ENCODE measurements at regions not wholly inside any gene's neighbourhood (a gene's known extent, or its start where the extent isn't known, plus 50 kb on each side); places are given as distances from the start of the nearest gene placed in this dataset.
"Not testable (repeated sequence)": the region's sequence is repeated elsewhere in the genome, so short reads cannot be mapped to it uniquely, and the experiment has no call there.

- DNase-seq (ENCODE audit: low spot score), result not testable (repeated sequence)
Observed at GRCh38 chr7:150046290-150047194, 172.8 kb downstream of the ATP6V0E2 start.

- not testable (repeated sequence) for DNase-seq (ENCODE audit: low spot score)
Observed at GRCh38 chr7:150047329-150047728, 173.6 kb downstream of the ATP6V0E2 start.

- DNase-seq (ENCODE audit: low spot score), result peak; percentile 16
Observed at GRCh38 chr7:150047772-150048171, 174.0 kb downstream of the ATP6V0E2 start.

GRCh38 chr7:150048244-150049011 is 174.7 kb downstream of the ATP6V0E2 start:
- not testable (repeated sequence) for DNase-seq (ENCODE audit: low spot score)

- not testable (repeated sequence) for DNase-seq (ENCODE audit: low spot score)
Observed at GRCh38 chr7:150049012-150049655, 175.4 kb downstream of the ATP6V0E2 start.

- not testable (repeated sequence) for DNase-seq (ENCODE audit: low spot score)
Observed at GRCh38 chr7:150053396-150053795, 179.6 kb downstream of the ATP6V0E2 start.

- not testable (repeated sequence) for DNase-seq (ENCODE audit: low spot score)
Observed at GRCh38 chr7:150054242-150054641, 180.5 kb downstream of the ATP6V0E2 start.

GRCh38 chr7:150060259-150061221 is 186.8 kb downstream of the ATP6V0E2 start:
- not testable (repeated sequence) for DNase-seq (ENCODE audit: low spot score)

- not testable (repeated sequence) for DNase-seq (ENCODE audit: low spot score)
Observed at GRCh38 chr7:150063195-150063594, 189.4 kb downstream of the ATP6V0E2 start.

- not testable (repeated sequence) for DNase-seq (ENCODE audit: low spot score)
Observed at GRCh38 chr7:150069555-150070313, 196.0 kb downstream of the ATP6V0E2 start.

GRCh38 chr7:150077543-150077942 is 203.8 kb downstream of the ATP6V0E2 start:
- DNase-seq (ENCODE audit: low spot score), result not testable (repeated sequence)

- DNase-seq (ENCODE audit: low spot score), result not testable (repeated sequence)
Observed at GRCh38 chr7:150081865-150082264, 208.1 kb downstream of the ATP6V0E2 start.

- DNase-seq (ENCODE audit: low spot score), result not testable (repeated sequence)
Observed at GRCh38 chr7:150084724-150085123, 211.0 kb downstream of the ATP6V0E2 start.

- not testable (repeated sequence) for DNase-seq (ENCODE audit: low spot score)
Observed at GRCh38 chr7:150087478-150087877, 213.7 kb downstream of the ATP6V0E2 start.

- DNase-seq (ENCODE audit: low spot score), result not testable (repeated sequence)
Observed at GRCh38 chr7:150089139-150089538, 215.4 kb downstream of the ATP6V0E2 start.

GRCh38 chr7:150090776-150091175 is 217.0 kb downstream of the ATP6V0E2 start:
- not testable (repeated sequence) for DNase-seq (ENCODE audit: low spot score)

GRCh38 chr7:150093897-150094296 is 220.1 kb downstream of the ATP6V0E2 start:
- DNase-seq (ENCODE audit: low spot score), result not testable (repeated sequence)

GRCh38 chr7:150096213-150096994 is 222.6 kb downstream of the ATP6V0E2 start:
- DNase-seq (ENCODE audit: low spot score), result not testable (repeated sequence)

- DNase-seq (ENCODE audit: low spot score), result not testable (repeated sequence)
Observed at GRCh38 chr7:150098592-150098991, 224.6 kb upstream of the LRRC61 start.

Data from HuH-7.5 (cell line).